ENCODE measurements at regions not wholly inside any gene's neighbourhood (a gene's known extent, or its start where the extent isn't known, plus 50 kb on each side); places are given as distances from the start of the nearest gene placed in this dataset.

GRCh38 chr7:96833676-96834453, 124.2 kb upstream of the SEM1 start:
- Mint-ChIP-seq H3K27me3 (ENCODE audit: low read depth) (peaks cover 56% of the 10 kb centered on the region), H3K4me1 (ENCODE audit: low read depth) (peaks cover 24% of the 10 kb centered on the region), H3K9me3 (peaks cover 13% of the 10 kb centered on the region), H3K4me3 (ENCODE audit: low read depth) (no peak overlapping the region), H3K27ac (no peak overlapping the region), H3K36me3 (ENCODE audit: low read depth) (no peaks in the 10 kb centered on the region)
- no peak for DNase-seq (ENCODE audit: low spot score)
- intact Hi-C loops (cut with micrococcal nuclease) = no loop called here

GRCh38 chr7:96836456-96836855, 126.8 kb upstream of the SEM1 start:
- peak overlapping the region; percentile 13 for H3K4me3 Mint-ChIP-seq (ENCODE audit: low read depth)
- H3K9me3 Mint-ChIP-seq = peaks cover 9% of the 10 kb centered on the region
- peaks cover 27% of the 10 kb centered on the region for H3K4me1 Mint-ChIP-seq (ENCODE audit: low read depth)
- no peak for DNase-seq (ENCODE audit: low spot score)
- H3K27me3 Mint-ChIP-seq (ENCODE audit: low read depth) = peaks cover 61% of the 10 kb centered on the region
- H3K27ac Mint-ChIP-seq = no peak overlapping the region
- intact Hi-C loops (cut with micrococcal nuclease) = loop anchor here (2.0 to 5.0 kb wide), 5 partner anchors 14 to 534 kb away; partner anchors contain the start of genes SEM1 and SLC25A13
- H3K36me3 Mint-ChIP-seq (ENCODE audit: low read depth) = no peaks in the 10 kb centered on the region

GRCh38 chr7:96837593-96837992, 127.9 kb upstream of the SEM1 start:
- Mint-ChIP-seq H3K27ac (peak overlapping the region; percentile 56), H3K4me1 (ENCODE audit: low read depth) (peaks cover 27% of the 10 kb centered on the region), H3K27me3 (ENCODE audit: low read depth) (peaks cover 58% of the 10 kb centered on the region), H3K36me3 (ENCODE audit: low read depth) (no peaks in the 10 kb centered on the region), H3K9me3 (peaks cover 9% of the 10 kb centered on the region), H3K4me3 (ENCODE audit: low read depth) (peak overlapping the region; percentile 47)
- DNase-seq (ENCODE audit: low spot score) = peak; percentile 24
- intact Hi-C loops (cut with micrococcal nuclease) = loop anchor here (1.0 to 5.0 kb wide), 7 partner anchors 8 to 535 kb away; partner anchors contain the start of genes SEM1 and SLC25A13

GRCh38 chr7:96838481-96838880, 128.8 kb upstream of the SEM1 start:
- no peak for DNase-seq (ENCODE audit: low spot score)
- no peak overlapping the region for H3K27ac Mint-ChIP-seq
- H3K36me3 Mint-ChIP-seq (ENCODE audit: low read depth) = no peaks in the 10 kb centered on the region
- peaks cover 27% of the 10 kb centered on the region for H3K4me1 Mint-ChIP-seq (ENCODE audit: low read depth)
- peaks cover 63% of the 10 kb centered on the region for H3K27me3 Mint-ChIP-seq (ENCODE audit: low read depth)
- intact Hi-C loops (cut with micrococcal nuclease) = loop anchor here (5.0 kb wide), 4 partner anchors 131 to 536 kb away; partner anchors contain the start of genes SEM1 and SLC25A13
- no peak overlapping the region for H3K4me3 Mint-ChIP-seq (ENCODE audit: low read depth)
- H3K9me3 Mint-ChIP-seq = peaks cover 9% of the 10 kb centered on the region

- Mint-ChIP-seq H3K9me3 (no peaks in the 10 kb centered on the region), H3K27me3 (ENCODE audit: low read depth) (peaks cover 26% of the 10 kb centered on the region), H3K4me3 (ENCODE audit: low read depth) (no peak overlapping the region), H3K27ac (no peak overlapping the region), H3K36me3 (ENCODE audit: low read depth) (no peaks in the 10 kb centered on the region), H3K4me1 (ENCODE audit: low read depth) (no peaks in the 10 kb centered on the region)
- intact Hi-C loops (cut with micrococcal nuclease) = no loop called here
- DNase-seq (ENCODE audit: low spot score) = no peak
These were observed 145.5 kb upstream of the SEM1 start for GRCh38 chr7:96855139-96855538.

GRCh38 chr7:96855691-96856090, 146.0 kb upstream of the SEM1 start:
- peaks cover 28% of the 10 kb centered on the region for H3K27me3 Mint-ChIP-seq (ENCODE audit: low read depth)
- H3K27ac Mint-ChIP-seq = no peak overlapping the region
- no peaks in the 10 kb centered on the region for H3K36me3 Mint-ChIP-seq (ENCODE audit: low read depth)
- H3K4me1 Mint-ChIP-seq (ENCODE audit: low read depth) = no peaks in the 10 kb centered on the region
- H3K4me3 Mint-ChIP-seq (ENCODE audit: low read depth) = no peak overlapping the region
- H3K9me3 Mint-ChIP-seq = no peaks in the 10 kb centered on the region
- intact Hi-C loops (cut with micrococcal nuclease) = no loop called here
- no peak for DNase-seq (ENCODE audit: low spot score)

GRCh38 chr7:96869538-96869937, 135.8 kb upstream of the DLX6 start:
- Mint-ChIP-seq H3K4me1 (ENCODE audit: low read depth) (no peaks in the 10 kb centered on the region), H3K27me3 (ENCODE audit: low read depth) (peaks cover 6% of the 10 kb centered on the region), H3K9me3 (no peaks in the 10 kb centered on the region), H3K36me3 (ENCODE audit: low read depth) (no peaks in the 10 kb centered on the region), H3K27ac (no peak overlapping the region), H3K4me3 (ENCODE audit: low read depth) (no peak overlapping the region)
- no peak for DNase-seq (ENCODE audit: low spot score)
- intact Hi-C loops (cut with micrococcal nuclease) = no loop called here

GRCh38 chr7:96870185-96870584, 135.2 kb upstream of the DLX6 start:
- DNase-seq (ENCODE audit: low spot score) = no peak
- Mint-ChIP-seq H3K9me3 (no peaks in the 10 kb centered on the region), H3K27me3 (ENCODE audit: low read depth) (peaks cover under 1% of the 10 kb centered on the region), H3K4me1 (ENCODE audit: low read depth) (no peaks in the 10 kb centered on the region), H3K4me3 (ENCODE audit: low read depth) (no peak overlapping the region), H3K36me3 (ENCODE audit: low read depth) (no peaks in the 10 kb centered on the region), H3K27ac (no peak overlapping the region)
- intact Hi-C loops (cut with micrococcal nuclease) = no loop called here

GRCh38 chr7:96870934-96871333, 134.4 kb upstream of the DLX6 start:
- DNase-seq (ENCODE audit: low spot score) = no peak
- H3K4me3 Mint-ChIP-seq (ENCODE audit: low read depth) = no peak overlapping the region
- no peak overlapping the region for H3K27ac Mint-ChIP-seq
- no peaks in the 10 kb centered on the region for H3K4me1 Mint-ChIP-seq (ENCODE audit: low read depth)
- H3K36me3 Mint-ChIP-seq (ENCODE audit: low read depth) = no peaks in the 10 kb centered on the region
- no peaks in the 10 kb centered on the region for H3K27me3 Mint-ChIP-seq (ENCODE audit: low read depth)
- no peaks in the 10 kb centered on the region for H3K9me3 Mint-ChIP-seq
- intact Hi-C loops (cut with micrococcal nuclease) = no loop called here

GRCh38 chr7:96887426-96887825, 117.9 kb upstream of the DLX6 start:
- no peak overlapping the region for H3K4me3 Mint-ChIP-seq (ENCODE audit: low read depth)
- intact Hi-C loops (cut with micrococcal nuclease) = no loop called here

GRCh38 chr7:96899108-96899507, 106.2 kb upstream of the DLX6 start:
- Mint-ChIP-seq H3K36me3 (ENCODE audit: low read depth) (no peaks in the 10 kb centered on the region), H3K27me3 (ENCODE audit: low read depth) (peaks cover 11% of the 10 kb centered on the region), H3K4me3 (ENCODE audit: low read depth) (no peak overlapping the region), H3K27ac (no peak overlapping the region), H3K9me3 (no peaks in the 10 kb centered on the region), H3K4me1 (ENCODE audit: low read depth) (no peaks in the 10 kb centered on the region)
- DNase-seq (ENCODE audit: low spot score) = no peak
- intact Hi-C loops (cut with micrococcal nuclease) = no loop called here

More at GRCh38 chr7:96887426-96887825, 117.9 kb upstream of the DLX6 start:
- no peaks in the 10 kb centered on the region for H3K9me3 Mint-ChIP-seq
- H3K4me1 Mint-ChIP-seq (ENCODE audit: low read depth) = no peaks in the 10 kb centered on the region
- H3K27me3 Mint-ChIP-seq (ENCODE audit: low read depth) = peaks cover 1% of the 10 kb centered on the region
- DNase-seq (ENCODE audit: low spot score) = no peak
- H3K36me3 Mint-ChIP-seq (ENCODE audit: low read depth) = no peaks in the 10 kb centered on the region
- no peak overlapping the region for H3K27ac Mint-ChIP-seq

GRCh38 chr7:96901822-96902445, 103.4 kb upstream of the DLX6 start:
- Mint-ChIP-seq H3K27ac (no peak overlapping the region), H3K4me1 (ENCODE audit: low read depth) (no peaks in the 10 kb centered on the region), H3K27me3 (ENCODE audit: low read depth) (peaks cover 14% of the 10 kb centered on the region), H3K4me3 (ENCODE audit: low read depth) (no peak overlapping the region), H3K36me3 (ENCODE audit: low read depth) (no peaks in the 10 kb centered on the region), H3K9me3 (no peaks in the 10 kb centered on the region)
- no peak for DNase-seq (ENCODE audit: low spot score)
- intact Hi-C loops (cut with micrococcal nuclease) = no loop called here

GRCh38 chr7:96903906-96904305, 101.4 kb upstream of the DLX6 start:
- intact Hi-C loops (cut with micrococcal nuclease) = no loop called here
- H3K27me3 Mint-ChIP-seq (ENCODE audit: low read depth) = peaks cover 10% of the 10 kb centered on the region
- H3K36me3 Mint-ChIP-seq (ENCODE audit: low read depth) = no peaks in the 10 kb centered on the region
- no peak overlapping the region for H3K4me3 Mint-ChIP-seq (ENCODE audit: low read depth)
- no peaks in the 10 kb centered on the region for H3K9me3 Mint-ChIP-seq
- H3K4me1 Mint-ChIP-seq (ENCODE audit: low read depth) = no peaks in the 10 kb centered on the region
- no peak for DNase-seq (ENCODE audit: low spot score)
- H3K27ac Mint-ChIP-seq = no peak overlapping the region

All from activated T-helper 2 cell treated with anti-CD3 and anti-CD28 coated beads, Interferon-gamma antibody, Interleukin-2, Interleukin-4, amounts not matched to agents 10 μg/mL and 5 μg/mL and 100 μg/mL, durations not matched to agents 14 hours and 24 hours and 36 hours (primary cell).